WTC11 (cell line): ENCODE measurements at regions not wholly inside any gene's neighbourhood (a gene's known extent, or its start where the extent isn't known, plus 50 kb on each side); places are given as distances from the start of the nearest gene placed in this dataset.

Experiments
- ATAC-seq: fragments of 200-7000 bp; cut with Tn5 transposase; 2 replicates; pipeline ENCODE4 v1.10.0; 2021; ENCODE audit warnings: mild to moderate bottlenecking, moderate library complexity
- CTCF ChIA-PET: fragments of 300-600 bp; sonication (Branson Sonifier 250); formaldehyde crosslinking; loops from one replicate; lab custom pipeline; 2021; ENCODE audit warnings: antibody characterized with exemption; lab: Charles Lee
- POLR2A ChIA-PET: fragments of 350-600 bp; sonication (Branson Sonifier 250); formaldehyde crosslinking; loops from one replicate; lab custom pipeline; 2021; ENCODE audit warnings: antibody characterized with exemption; lab: Charles Lee
- DNase-seq: peaks from one replicate; pipeline ENCODE4 v3.0.0; 2021; ENCODE audit warnings: low spot score
- H3K27ac Mint-ChIP-seq: 2 replicates; pipeline ENCODE4 v1.8.0; 2021; ENCODE audit warnings: mixed read lengths
- H3K27me3 Mint-ChIP-seq: 2 replicates; pipeline ENCODE4 v1.8.0; 2021; ENCODE audit warnings: low read depth, mild to moderate bottlenecking, moderate library complexity, mixed read lengths
- H3K36me3 Mint-ChIP-seq: 2 replicates; pipeline ENCODE4 v1.8.0; 2021; ENCODE audit warnings: mixed read lengths
- H3K4me1 Mint-ChIP-seq: 2 replicates; pipeline ENCODE4 v1.8.0; 2022; ENCODE audit warnings: mixed read lengths
- H3K4me3 Mint-ChIP-seq: 2 replicates; pipeline ENCODE4 v1.8.0; 2021; ENCODE audit warnings: mild to moderate bottlenecking, moderate library complexity, mixed read lengths
- H3K9me3 Mint-ChIP-seq: 2 replicates; pipeline ENCODE4 v1.8.0; 2021; ENCODE audit warnings: mixed read lengths
- CREB1 ChIP-seq: sonication (generic); formaldehyde crosslinking; IDR thresholded peaks from 2 replicates; pipeline ENCODE4 v1.8.0; 2023; ENCODE audit warnings: mild to moderate bottlenecking, missing genetic modification reagents
- FOXP1 ChIP-seq: sonication (generic); formaldehyde crosslinking; IDR thresholded peaks from 2 replicates; pipeline ENCODE4 v1.8.0; 2022; ENCODE audit warnings: missing genetic modification reagents, mild to moderate bottlenecking, moderate library complexity, borderline replicate concordance
- GABPB1 ChIP-seq: sonication (generic); formaldehyde crosslinking; IDR thresholded peaks from 2 replicates; pipeline ENCODE4 v1.8.1; 2023; ENCODE audit warnings: mild to moderate bottlenecking, missing genetic modification reagents
- GRHL2 ChIP-seq: fragments of 250-450 bp; sonication (Bioruptor Pico); IDR thresholded peaks from 2 replicates; pipeline ENCODE4 v1.8.0; 2022; ENCODE audit warnings: mild to moderate bottlenecking, moderate library complexity; ENCODE audit not compliant: insufficient replicate concordance, severe bottlenecking
- NFATC4 ChIP-seq: fragments of 250-450 bp; sonication (Bioruptor Pico); IDR thresholded peaks from 2 replicates; pipeline ENCODE4 v1.9.0; 2021; ENCODE audit warnings: mild to moderate bottlenecking
- SMAD3 ChIP-seq: sonication (generic); formaldehyde crosslinking; IDR thresholded peaks from 2 replicates; pipeline ENCODE4 v1.8.0; 2022; ENCODE audit warnings: missing genetic modification reagents, mild to moderate bottlenecking, borderline replicate concordance
- ZNF138 ChIP-seq: sonication (generic); formaldehyde crosslinking; conservative IDR thresholded peaks from 2 replicates; pipeline ENCODE4 v1.8.1; 2022; ENCODE audit warnings: mild to moderate bottlenecking, moderate library complexity, missing genetic modification reagents
- ZNF396 ChIP-seq: fragments of 250-450 bp; sonication (Bioruptor Pico); IDR thresholded peaks from 2 replicates; pipeline ENCODE4 v1.8.0; 2021; ENCODE audit warnings: mild to moderate bottlenecking, moderate library complexity, borderline replicate concordance
- TF ChIP-seq, protein P1 (sequence below): fragments of 200-600 bp; IDR thresholded peaks from 2 replicates; pipeline ENCODE4 v1.8.0; 2022; ENCODE audit warnings: antibody characterized with exemption
- TF ChIP-seq, protein P2 (sequence below): sonication (generic); formaldehyde crosslinking; IDR thresholded peaks from 2 replicates; pipeline ENCODE4 v1.8.1; 2022; ENCODE audit warnings: mild to moderate bottlenecking, moderate library complexity, missing genetic modification reagents
- TF ChIP-seq, protein P3 (sequence below): sonication (generic); formaldehyde crosslinking; IDR thresholded peaks from 2 replicates; pipeline ENCODE4 v1.8.0; 2023; ENCODE audit warnings: missing genetic modification reagents, mild to moderate bottlenecking, borderline replicate concordance
- TF ChIP-seq, protein P4 (sequence below): sonication (generic); formaldehyde crosslinking; IDR thresholded peaks from 2 replicates; pipeline ENCODE4 v1.8.0; 2022; ENCODE audit warnings: mild to moderate bottlenecking, missing genetic modification reagents
- TF ChIP-seq, protein P5 (sequence below): fragments of 250-450 bp; sonication (Bioruptor Pico); IDR thresholded peaks from 2 replicates; pipeline ENCODE4 v1.9.0; 2021; ENCODE audit warnings: mild to moderate bottlenecking
- TF ChIP-seq, protein P6 (sequence below): fragments of 250-450 bp; sonication (Bioruptor Pico); conservative IDR thresholded peaks from 2 replicates; pipeline ENCODE4 v1.9.0; 2021; ENCODE audit warnings: mild to moderate bottlenecking

DNA sequence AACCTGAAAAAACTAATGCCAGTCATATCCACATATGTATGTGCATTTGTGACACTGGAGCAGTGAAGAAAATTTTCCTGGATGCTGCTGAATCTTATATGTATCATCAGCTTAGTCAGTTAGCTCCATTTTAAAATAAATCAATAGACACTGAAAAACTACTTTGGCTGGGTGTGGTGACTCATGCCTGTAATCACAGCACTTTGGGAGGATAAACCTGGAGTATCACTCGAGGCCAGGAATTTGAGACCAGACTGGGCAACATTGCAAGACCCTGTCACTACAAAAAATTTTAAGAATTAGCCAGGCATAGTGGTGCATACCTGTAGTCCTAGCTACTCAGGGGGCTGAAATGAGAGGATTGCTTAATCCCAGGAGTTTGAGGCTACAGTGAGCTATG is 511.0 kb upstream of the TLE4 start:
- ATAC-seq (no peak), DNase-seq (no peak)
- Mint-ChIP-seq H3K9me3 (peaks cover 12% of the 10 kb centered on the region), H3K27me3 (no peaks in the 10 kb centered on the region), H3K27ac (no peak overlapping the region), H3K36me3 (0 out of 2 replicates have a peak, but pooled peaks cover 3% of the 10 kb centered on the region), H3K4me1 (peaks cover 5% of the 10 kb centered on the region), H3K4me3 (no peak overlapping the region)
- TF ChIP-seq GABPB1 (CRISPR knock-in tag) (no peak), SMAD3 (CRISPR knock-in tag) (no peak)
- TF ChIP-seq, protein P1, sequence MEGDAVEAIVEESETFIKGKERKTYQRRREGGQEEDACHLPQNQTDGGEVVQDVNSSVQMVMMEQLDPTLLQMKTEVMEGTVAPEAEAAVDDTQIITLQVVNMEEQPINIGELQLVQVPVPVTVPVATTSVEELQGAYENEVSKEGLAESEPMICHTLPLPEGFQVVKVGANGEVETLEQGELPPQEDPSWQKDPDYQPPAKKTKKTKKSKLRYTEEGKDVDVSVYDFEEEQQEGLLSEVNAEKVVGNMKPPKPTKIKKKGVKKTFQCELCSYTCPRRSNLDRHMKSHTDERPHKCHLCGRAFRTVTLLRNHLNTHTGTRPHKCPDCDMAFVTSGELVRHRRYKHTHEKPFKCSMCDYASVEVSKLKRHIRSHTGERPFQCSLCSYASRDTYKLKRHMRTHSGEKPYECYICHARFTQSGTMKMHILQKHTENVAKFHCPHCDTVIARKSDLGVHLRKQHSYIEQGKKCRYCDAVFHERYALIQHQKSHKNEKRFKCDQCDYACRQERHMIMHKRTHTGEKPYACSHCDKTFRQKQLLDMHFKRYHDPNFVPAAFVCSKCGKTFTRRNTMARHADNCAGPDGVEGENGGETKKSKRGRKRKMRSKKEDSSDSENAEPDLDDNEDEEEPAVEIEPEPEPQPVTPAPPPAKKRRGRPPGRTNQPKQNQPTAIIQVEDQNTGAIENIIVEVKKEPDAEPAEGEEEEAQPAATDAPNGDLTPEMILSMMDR = no peak
- TF ChIP-seq, protein P2, sequence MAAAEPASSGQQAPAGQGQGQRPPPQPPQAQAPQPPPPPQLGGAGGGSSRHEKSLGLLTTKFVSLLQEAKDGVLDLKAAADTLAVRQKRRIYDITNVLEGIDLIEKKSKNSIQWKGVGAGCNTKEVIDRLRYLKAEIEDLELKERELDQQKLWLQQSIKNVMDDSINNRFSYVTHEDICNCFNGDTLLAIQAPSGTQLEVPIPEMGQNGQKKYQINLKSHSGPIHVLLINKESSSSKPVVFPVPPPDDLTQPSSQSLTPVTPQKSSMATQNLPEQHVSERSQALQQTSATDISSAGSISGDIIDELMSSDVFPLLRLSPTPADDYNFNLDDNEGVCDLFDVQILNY (CRISPR knock-in tag) = no peak
- ChIA-PET POLR2A (no interaction called here), CTCF (no interaction called here)

DNA sequence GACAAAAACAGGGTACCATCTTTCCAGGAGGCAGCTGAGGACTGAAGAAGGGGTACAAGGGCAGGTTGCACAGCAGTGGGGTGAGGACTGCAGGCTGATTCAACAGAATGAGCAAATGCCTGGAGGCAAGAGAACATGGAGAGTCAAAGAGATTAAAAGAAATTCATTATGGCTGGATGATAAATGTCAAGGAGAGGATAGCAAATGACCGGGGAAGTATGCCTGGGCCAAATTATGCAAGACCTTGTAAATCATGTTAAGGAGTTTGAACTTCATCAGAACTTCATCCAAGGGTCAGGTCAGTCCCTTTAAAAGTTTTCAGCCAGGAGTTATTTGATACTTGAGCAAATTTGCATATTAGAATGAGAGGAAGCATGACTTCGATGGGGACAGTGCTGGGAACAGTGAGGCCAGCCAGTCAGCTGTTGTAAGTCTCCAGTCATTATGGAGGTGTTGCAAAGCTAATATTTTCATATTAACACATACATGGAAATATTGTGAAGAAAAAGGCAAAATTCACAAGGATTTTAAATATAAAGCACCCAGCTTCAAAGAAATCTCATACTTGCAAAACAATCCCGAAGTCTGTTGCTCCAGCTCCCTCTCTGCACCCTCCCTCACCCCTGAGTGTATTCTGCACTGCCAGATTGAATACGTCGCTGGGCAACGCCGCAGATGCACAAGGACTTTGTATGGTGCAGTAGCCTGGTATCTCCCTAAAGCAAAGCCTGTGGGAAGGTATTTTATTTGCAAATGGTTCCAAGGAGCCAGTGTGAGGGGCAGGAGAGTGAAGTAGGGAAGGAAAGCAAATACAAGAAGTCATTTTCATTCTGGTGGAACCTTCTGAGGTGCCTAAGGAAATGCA is 509.8 kb upstream of the TLE4 start:
- ChIA-PET POLR2A (no interaction called here), CTCF (no interaction called here)
- H3K36me3 Mint-ChIP-seq = 0 out of 2 replicates have a peak, but pooled peaks cover 3% of the 10 kb centered on the region
- peaks cover 5% of the 10 kb centered on the region for H3K4me1 Mint-ChIP-seq
- no peak for ATAC-seq
- H3K4me3 Mint-ChIP-seq = no peak overlapping the region
- H3K27ac Mint-ChIP-seq = no peak overlapping the region
- no peak for DNase-seq
- no peak for TF ChIP-seq NFATC4 (CRISPR knock-in tag)
- no peak for TF ChIP-seq CREB1 (CRISPR knock-in tag)
- H3K27me3 Mint-ChIP-seq = no peaks in the 10 kb centered on the region
- H3K9me3 Mint-ChIP-seq = peaks cover 12% of the 10 kb centered on the region

DNA sequence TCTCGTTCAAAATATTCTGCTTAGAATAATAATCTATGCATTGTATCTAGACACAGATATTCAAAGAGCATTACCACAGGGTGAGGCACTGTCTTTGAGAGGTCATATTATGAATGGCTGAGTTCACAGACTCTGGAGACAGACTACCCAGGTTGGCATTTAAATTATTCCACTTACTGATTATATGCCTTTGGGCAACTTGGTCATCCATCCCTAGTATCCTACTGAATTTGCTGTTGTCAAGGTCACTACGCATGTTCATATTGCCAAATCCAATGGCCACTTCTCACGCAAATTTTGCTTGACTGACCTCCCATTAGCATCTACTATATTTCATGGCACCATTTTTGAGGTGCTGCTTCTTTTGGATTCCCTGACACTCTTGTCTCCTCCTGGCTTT is 498.6 kb upstream of the TLE4 start:
- Mint-ChIP-seq H3K4me1 (no peaks in the 10 kb centered on the region), H3K27me3 (no peaks in the 10 kb centered on the region), H3K4me3 (no peak overlapping the region), H3K27ac (no peak overlapping the region), H3K9me3 (peaks cover 6% of the 10 kb centered on the region), H3K36me3 (peaks cover 1% of the 10 kb centered on the region; the same call in 1 of the 2 replicates)
- DNase-seq (no peak), ATAC-seq (no peak)
- ChIA-PET POLR2A (no interaction called here), CTCF (no interaction called here)
- TF ChIP-seq GRHL2 (CRISPR knock-in tag) (no peak), ZNF396 (CRISPR knock-in tag) (no peak), FOXP1 (CRISPR knock-in tag) (no peak), SMAD3 (CRISPR knock-in tag) (no peak), ZNF138 (CRISPR knock-in tag) (no peak), NFATC4 (CRISPR knock-in tag) (no peak)
- TF ChIP-seq, protein P3, sequence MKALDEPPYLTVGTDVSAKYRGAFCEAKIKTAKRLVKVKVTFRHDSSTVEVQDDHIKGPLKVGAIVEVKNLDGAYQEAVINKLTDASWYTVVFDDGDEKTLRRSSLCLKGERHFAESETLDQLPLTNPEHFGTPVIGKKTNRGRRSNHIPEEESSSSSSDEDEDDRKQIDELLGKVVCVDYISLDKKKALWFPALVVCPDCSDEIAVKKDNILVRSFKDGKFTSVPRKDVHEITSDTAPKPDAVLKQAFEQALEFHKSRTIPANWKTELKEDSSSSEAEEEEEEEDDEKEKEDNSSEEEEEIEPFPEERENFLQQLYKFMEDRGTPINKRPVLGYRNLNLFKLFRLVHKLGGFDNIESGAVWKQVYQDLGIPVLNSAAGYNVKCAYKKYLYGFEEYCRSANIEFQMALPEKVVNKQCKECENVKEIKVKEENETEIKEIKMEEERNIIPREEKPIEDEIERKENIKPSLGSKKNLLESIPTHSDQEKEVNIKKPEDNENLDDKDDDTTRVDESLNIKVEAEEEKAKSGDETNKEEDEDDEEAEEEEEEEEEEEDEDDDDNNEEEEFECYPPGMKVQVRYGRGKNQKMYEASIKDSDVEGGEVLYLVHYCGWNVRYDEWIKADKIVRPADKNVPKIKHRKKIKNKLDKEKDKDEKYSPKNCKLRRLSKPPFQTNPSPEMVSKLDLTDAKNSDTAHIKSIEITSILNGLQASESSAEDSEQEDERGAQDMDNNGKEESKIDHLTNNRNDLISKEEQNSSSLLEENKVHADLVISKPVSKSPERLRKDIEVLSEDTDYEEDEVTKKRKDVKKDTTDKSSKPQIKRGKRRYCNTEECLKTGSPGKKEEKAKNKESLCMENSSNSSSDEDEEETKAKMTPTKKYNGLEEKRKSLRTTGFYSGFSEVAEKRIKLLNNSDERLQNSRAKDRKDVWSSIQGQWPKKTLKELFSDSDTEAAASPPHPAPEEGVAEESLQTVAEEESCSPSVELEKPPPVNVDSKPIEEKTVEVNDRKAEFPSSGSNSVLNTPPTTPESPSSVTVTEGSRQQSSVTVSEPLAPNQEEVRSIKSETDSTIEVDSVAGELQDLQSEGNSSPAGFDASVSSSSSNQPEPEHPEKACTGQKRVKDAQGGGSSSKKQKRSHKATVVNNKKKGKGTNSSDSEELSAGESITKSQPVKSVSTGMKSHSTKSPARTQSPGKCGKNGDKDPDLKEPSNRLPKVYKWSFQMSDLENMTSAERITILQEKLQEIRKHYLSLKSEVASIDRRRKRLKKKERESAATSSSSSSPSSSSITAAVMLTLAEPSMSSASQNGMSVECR (CRISPR knock-in tag) = no peak
- TF ChIP-seq, protein P4, sequence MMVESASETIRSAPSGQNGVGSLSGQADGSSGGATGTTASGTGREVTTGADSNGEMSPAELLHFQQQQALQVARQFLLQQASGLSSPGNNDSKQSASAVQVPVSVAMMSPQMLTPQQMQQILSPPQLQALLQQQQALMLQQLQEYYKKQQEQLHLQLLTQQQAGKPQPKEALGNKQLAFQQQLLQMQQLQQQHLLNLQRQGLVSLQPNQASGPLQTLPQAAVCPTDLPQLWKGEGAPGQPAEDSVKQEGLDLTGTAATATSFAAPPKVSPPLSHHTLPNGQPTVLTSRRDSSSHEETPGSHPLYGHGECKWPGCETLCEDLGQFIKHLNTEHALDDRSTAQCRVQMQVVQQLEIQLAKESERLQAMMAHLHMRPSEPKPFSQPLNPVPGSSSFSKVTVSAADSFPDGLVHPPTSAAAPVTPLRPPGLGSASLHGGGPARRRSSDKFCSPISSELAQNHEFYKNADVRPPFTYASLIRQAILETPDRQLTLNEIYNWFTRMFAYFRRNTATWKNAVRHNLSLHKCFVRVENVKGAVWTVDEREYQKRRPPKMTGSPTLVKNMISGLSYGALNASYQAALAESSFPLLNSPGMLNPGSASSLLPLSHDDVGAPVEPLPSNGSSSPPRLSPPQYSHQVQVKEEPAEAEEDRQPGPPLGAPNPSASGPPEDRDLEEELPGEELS (CRISPR knock-in tag) = no peak
- TF ChIP-seq, protein P5, sequence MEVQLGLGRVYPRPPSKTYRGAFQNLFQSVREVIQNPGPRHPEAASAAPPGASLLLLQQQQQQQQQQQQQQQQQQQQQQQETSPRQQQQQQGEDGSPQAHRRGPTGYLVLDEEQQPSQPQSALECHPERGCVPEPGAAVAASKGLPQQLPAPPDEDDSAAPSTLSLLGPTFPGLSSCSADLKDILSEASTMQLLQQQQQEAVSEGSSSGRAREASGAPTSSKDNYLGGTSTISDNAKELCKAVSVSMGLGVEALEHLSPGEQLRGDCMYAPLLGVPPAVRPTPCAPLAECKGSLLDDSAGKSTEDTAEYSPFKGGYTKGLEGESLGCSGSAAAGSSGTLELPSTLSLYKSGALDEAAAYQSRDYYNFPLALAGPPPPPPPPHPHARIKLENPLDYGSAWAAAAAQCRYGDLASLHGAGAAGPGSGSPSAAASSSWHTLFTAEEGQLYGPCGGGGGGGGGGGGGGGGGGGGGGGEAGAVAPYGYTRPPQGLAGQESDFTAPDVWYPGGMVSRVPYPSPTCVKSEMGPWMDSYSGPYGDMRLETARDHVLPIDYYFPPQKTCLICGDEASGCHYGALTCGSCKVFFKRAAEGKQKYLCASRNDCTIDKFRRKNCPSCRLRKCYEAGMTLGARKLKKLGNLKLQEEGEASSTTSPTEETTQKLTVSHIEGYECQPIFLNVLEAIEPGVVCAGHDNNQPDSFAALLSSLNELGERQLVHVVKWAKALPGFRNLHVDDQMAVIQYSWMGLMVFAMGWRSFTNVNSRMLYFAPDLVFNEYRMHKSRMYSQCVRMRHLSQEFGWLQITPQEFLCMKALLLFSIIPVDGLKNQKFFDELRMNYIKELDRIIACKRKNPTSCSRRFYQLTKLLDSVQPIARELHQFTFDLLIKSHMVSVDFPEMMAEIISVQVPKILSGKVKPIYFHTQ (CRISPR knock-in tag) = no peak
- TF ChIP-seq, protein P6, sequence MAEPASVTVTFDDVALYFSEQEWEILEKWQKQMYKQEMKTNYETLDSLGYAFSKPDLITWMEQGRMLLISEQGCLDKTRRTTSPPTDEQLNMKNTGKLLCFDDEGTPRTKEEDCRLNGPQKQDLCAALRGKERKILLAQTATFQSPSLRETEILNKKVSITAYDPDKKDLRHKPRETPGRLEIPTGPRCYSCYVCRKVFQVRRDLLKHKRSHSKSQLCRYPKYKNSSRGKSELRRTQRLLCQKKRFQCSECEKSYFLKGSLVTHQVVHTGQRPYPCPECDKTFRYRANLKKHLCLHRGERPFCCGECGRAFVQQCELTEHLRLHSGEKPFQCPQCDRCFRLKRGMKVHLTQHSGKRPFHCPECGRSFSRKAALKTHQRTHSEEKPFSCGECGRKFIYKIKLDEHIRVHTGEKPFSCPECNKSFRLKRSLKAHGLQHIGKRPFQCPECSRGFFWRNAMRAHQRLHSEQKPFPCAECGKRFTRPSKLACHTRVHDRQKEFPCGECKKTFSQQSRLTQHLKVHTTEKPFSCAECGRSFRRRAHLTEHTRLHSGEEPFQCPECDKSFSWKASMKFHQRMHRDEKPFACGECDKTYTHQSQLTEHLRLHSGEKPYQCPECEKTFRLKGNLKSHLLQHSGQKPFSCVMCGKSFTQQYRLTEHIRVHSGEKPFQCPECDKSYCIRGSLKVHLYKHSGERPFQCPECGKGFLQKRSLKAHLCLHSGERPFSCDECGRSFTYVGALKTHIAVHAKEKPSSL (CRISPR knock-in tag) = no peak
